Sigmoid colon (tissue), 4 donors: ENCODE measurements at regions not wholly inside any gene's neighbourhood (a gene's known extent, or its start where the extent isn't known, plus 50 kb on each side); places are given as distances from the start of the nearest gene placed in this dataset.

Experiments used
- CTCF ChIP-seq, 4 experiments: fragments of 450-650 bp in 3 of 4; fragments of 200-600 bp in 1 of 4; IDR thresholded peaks; one replicate each; pipeline ENCODE4 v1.5.1; 2016 to 2019; ENCODE audit warnings: antibody characterized with exemption in 4 of 4, mild to moderate bottlenecking in 3 of 4, moderate library complexity in 2 of 4
- EP300 ChIP-seq, 4 donors: sonication (generic); formaldehyde crosslinking; IDR thresholded peaks; one replicate each; pipeline ENCODE4 v1.6.1; 2017; ENCODE audit warnings: antibody characterized with exemption in 4 of 4
- POLR2A ChIP-seq, 2 donors: fragments of 450-650 bp; IDR thresholded peaks; one replicate each; pipeline ENCODE4 v1.6.1; 2016; ENCODE audit warnings: antibody characterized with exemption in 2 of 2, mild to moderate bottlenecking in 2 of 2, moderate library complexity in 2 of 2

GRCh38 chr7:12016439-12016838 is 184.4 kb upstream of the THSD7A start:
- TF ChIP-seq CTCF (IDR thresholded peaks at IDR 0.05) (no peak), EP300 (IDR thresholded peaks at IDR 0.05) (no peak), POLR2A (IDR thresholded peaks at IDR 0.05) (no peak)
